K562 (cell line): ENCODE measurements at regions not wholly inside any gene's neighbourhood (a gene's known extent, or its start where the extent isn't known, plus 50 kb on each side); places are given as distances from the start of the nearest gene placed in this dataset.

Experiments
- ATAC-seq: fragments of 200-7000 bp; cut with Tn5 transposase; 3 replicates; pipeline ENCODE4 v1.9.1; 2020; ENCODE audit warnings: moderate library complexity
- BruUV-seq: library from RNA; stranded (reverse); fragments of 400-500 nt; replicated peaks from 2 replicates; lab custom pipeline; 2021; lab: Mats Ljungman, UMichigan
- CTCF ChIA-PET: fragments of 300-600 bp; formaldehyde crosslinking; extraction: SDS; loops from one replicate; lab custom pipeline; 2021; ENCODE audit warnings: low intra/inter-chr PET ratio; lab: Yijun Ruan, JAX
- POLR2A ChIA-PET: fragments of 300-600, 350-650 bp; sonication (Branson Sonifier 250); formaldehyde crosslinking; extraction: SDS; loops from one replicate; lab custom pipeline; 2021; ENCODE audit warnings: antibody characterized with exemption, inconsistent platforms; lab: Yijun Ruan, JAX
- DNase-seq, 4 experiments: peaks; one replicate each; pipeline versions ENCODE4 v3.0.0 to v3.0.0-alpha.2; 2011 to 2018; ENCODE audit warnings: low spot score in 3 of 4, mixed read lengths in 3 of 4; ENCODE audit errors: extremely low read depth in 1 of 4
- FAIRE-seq: peaks from 2 replicates; lab custom pipeline; 2011; peaks lifted over from hg19 to GRCh38; lab: Jason Lieb, UNC
- H2AFZ ChIP-seq: 2 replicates; pipeline ENCODE4 v1.6.0; 2011; ENCODE audit warnings: low read depth, low read length, control low read depth, inconsistent platforms
- H3K27ac ChIP-seq: fragments of 200-600 bp; 3 replicates; pipeline ENCODE4 v1.8.0; 2011; ENCODE audit warnings: low read depth, mild to moderate bottlenecking, control low read depth, inconsistent platforms, low read length, moderate library complexity, mixed read lengths; ENCODE audit errors: extremely low read depth
- H3K27me3 ChIP-seq, 2 experiments: fragments of 300-600 bp in 1 of 2; 2 replicates in 1 of 2; 3 replicates in 1 of 2; pipeline versions ENCODE4 v1.6.0 to v1.8.0; 2011; ENCODE audit warnings: inconsistent platforms in 2 of 2, low read length in 2 of 2, mild to moderate bottlenecking in 1 of 2, mixed read lengths in 1 of 2, moderate library complexity in 1 of 2; ENCODE audit not compliant: control insufficient read depth in 2 of 2, insufficient read depth in 2 of 2
- H3K36me3 ChIP-seq: fragments of 300-600 bp; 3 replicates; pipeline ENCODE4 v1.8.0; 2011; ENCODE audit warnings: mild to moderate bottlenecking, low read length, inconsistent platforms; ENCODE audit not compliant: control insufficient read depth, insufficient read depth
- H3K4me1 ChIP-seq, 2 experiments: fragments of 200-600 bp in 1 of 2; replicated peaks in 1 of 2; 2 replicates in 1 of 2; 3 replicates in 1 of 2; pipeline versions ENCODE4 v1.5.1 to v1.8.0; 2011; ENCODE audit warnings: inconsistent platforms in 2 of 2, low read length in 2 of 2, mild to moderate bottlenecking in 1 of 2, mixed read lengths in 1 of 2, moderate library complexity in 1 of 2; ENCODE audit not compliant: control insufficient read depth in 2 of 2, insufficient read depth in 2 of 2
- H3K4me2 ChIP-seq: 2 replicates; pipeline ENCODE4 v1.6.1; 2011; ENCODE audit warnings: low read length, control low read depth, inconsistent platforms, mixed read lengths; ENCODE audit not compliant: insufficient read depth
- H3K4me3 ChIP-seq: fragments of 200-600 bp; sonication (generic), shearing (Covaris generic); 2 replicates; pipeline ENCODE4 v1.5.1; 2016; ENCODE audit warnings: control low read depth, inconsistent platforms
- H3K79me2 ChIP-seq: fragments of 200-600 bp; 3 replicates; pipeline ENCODE4 v1.8.0; 2011; ENCODE audit warnings: low read length, inconsistent platforms; ENCODE audit not compliant: control insufficient read depth, insufficient read depth
- H3K9ac ChIP-seq, 2 experiments: 2 replicates each; pipeline versions ENCODE4 v1.6.0 to v1.6.1; 2011; ENCODE audit warnings: low read depth in 2 of 2, low read length in 2 of 2, control low read depth in 1 of 2, inconsistent platforms in 1 of 2, mild to moderate bottlenecking in 1 of 2, mixed read lengths in 1 of 2; ENCODE audit not compliant: insufficient read depth in 1 of 2
- H3K9me1 ChIP-seq: one replicate; pipeline ENCODE4 v1.6.0; 2011; ENCODE audit warnings: inconsistent platforms, mild to moderate bottlenecking, low read length, moderate library complexity; ENCODE audit not compliant: control insufficient read depth, insufficient read depth
- H3K9me3 ChIP-seq: replicated peaks from 2 replicates; pipeline ENCODE4 v1.5.1; 2011; ENCODE audit warnings: low read depth, low read length, inconsistent platforms; ENCODE audit not compliant: control insufficient read depth, insufficient read depth
- H4K20me1 ChIP-seq: replicated peaks from 2 replicates; pipeline ENCODE4 v1.6.1; 2011; ENCODE audit warnings: low read length, inconsistent platforms, mixed read lengths; ENCODE audit not compliant: control insufficient read depth, insufficient read depth
- MCM7 ChIP-seq, 2 experiments: fragments of 450-650 bp; IDR thresholded peaks; 2 replicates each; pipeline ENCODE4 v1.6.1; 2016 to 2018
- WGBS: fragments of 100-300 bp; shearing (Covaris generic); methylation state at CpG from one replicate; pipeline ENCODE4 v1.1.6; 2016; ENCODE audit warnings: low coverage, mixed read lengths; ENCODE audit not compliant: insufficient coverage; ENCODE audit errors: missing lambda C conversion rate; 5-methylcytosine and 5-hydroxymethylcytosine counted together
- in situ Hi-C: fragments of 300-500 bp; cut with MboI; formaldehyde crosslinking; loops from 4 replicates; pipeline ENCODE4 v1.15.0; 2018; ENCODE audit warnings: inconsistent platforms, mixed read lengths
- intact Hi-C: fragments of 100-400 bp; cut with micrococcal nuclease; formaldehyde crosslinking; loops from 2 replicates; pipeline ENCODE4 v1.14.2; 2022
- TF ChIP-seq, protein P1 (sequence below), 2 experiments: fragments of 450-650 bp; formaldehyde crosslinking in 1 of 2; IDR thresholded peaks; 2 replicates each; pipeline versions ENCODE4 v1.4.0 to v1.6.1; 2014 to 2020; ENCODE audit warnings: mild to moderate bottlenecking in 2 of 2, borderline replicate concordance in 1 of 2, low read depth in 1 of 2

DNA sequence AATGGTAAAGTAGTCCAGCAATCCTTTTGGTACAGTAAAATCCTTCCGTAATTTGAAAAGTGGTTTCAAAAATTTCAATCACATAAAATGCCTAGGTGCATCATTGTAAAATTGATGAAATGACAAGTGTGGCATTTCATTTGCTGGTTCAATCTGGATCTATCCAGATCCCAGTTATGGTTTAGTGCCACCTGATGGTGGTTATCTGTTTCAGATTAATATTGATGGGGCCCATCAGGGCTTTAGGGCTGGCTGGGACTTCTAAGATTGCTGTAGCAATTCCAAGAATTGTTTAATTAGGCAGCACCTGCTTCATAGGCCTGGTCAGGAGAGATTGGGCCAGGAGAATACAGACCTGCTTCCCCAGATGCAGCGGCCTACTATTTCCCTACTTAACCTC, 55.5 kb upstream of the PIK3C3 start:
- in situ Hi-C loops (no loop called here), intact Hi-C loops (no loop called here)
- FAIRE-seq (no peak), ATAC-seq (no peak), DNase-seq (no peak)
- Histone ChIP-seq H4K20me1 (no peaks in the 10 kb centered on the region), H3K4me1 (no peaks in the 10 kb centered on the region), H3K9me3 (no peaks in the 10 kb centered on the region; the same call in 1 of the 2 replicates), H3K4me3 (no peak overlapping the region), H2AFZ (no peak overlapping the region), H3K79me2 (no peaks in the 10 kb centered on the region), H3K9me1 (no peaks in the 10 kb centered on the region), H3K27ac (no peak overlapping the region), H3K27me3 (no peaks in the 10 kb centered on the region), H3K36me3 (no peaks in the 10 kb centered on the region), H3K4me2 (no peak overlapping the region), H3K9ac (no peak overlapping the region)
- TF ChIP-seq, protein P1, sequence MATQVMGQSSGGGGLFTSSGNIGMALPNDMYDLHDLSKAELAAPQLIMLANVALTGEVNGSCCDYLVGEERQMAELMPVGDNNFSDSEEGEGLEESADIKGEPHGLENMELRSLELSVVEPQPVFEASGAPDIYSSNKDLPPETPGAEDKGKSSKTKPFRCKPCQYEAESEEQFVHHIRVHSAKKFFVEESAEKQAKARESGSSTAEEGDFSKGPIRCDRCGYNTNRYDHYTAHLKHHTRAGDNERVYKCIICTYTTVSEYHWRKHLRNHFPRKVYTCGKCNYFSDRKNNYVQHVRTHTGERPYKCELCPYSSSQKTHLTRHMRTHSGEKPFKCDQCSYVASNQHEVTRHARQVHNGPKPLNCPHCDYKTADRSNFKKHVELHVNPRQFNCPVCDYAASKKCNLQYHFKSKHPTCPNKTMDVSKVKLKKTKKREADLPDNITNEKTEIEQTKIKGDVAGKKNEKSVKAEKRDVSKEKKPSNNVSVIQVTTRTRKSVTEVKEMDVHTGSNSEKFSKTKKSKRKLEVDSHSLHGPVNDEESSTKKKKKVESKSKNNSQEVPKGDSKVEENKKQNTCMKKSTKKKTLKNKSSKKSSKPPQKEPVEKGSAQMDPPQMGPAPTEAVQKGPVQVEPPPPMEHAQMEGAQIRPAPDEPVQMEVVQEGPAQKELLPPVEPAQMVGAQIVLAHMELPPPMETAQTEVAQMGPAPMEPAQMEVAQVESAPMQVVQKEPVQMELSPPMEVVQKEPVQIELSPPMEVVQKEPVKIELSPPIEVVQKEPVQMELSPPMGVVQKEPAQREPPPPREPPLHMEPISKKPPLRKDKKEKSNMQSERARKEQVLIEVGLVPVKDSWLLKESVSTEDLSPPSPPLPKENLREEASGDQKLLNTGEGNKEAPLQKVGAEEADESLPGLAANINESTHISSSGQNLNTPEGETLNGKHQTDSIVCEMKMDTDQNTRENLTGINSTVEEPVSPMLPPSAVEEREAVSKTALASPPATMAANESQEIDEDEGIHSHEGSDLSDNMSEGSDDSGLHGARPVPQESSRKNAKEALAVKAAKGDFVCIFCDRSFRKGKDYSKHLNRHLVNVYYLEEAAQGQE (IDR thresholded peaks at IDR 0.05; ENCODE audit: borderline replicate concordance) = peak; percentile 39; the same call in 1 of the 2 replicates
- TF ChIP-seq, protein P1 (CRISPR knock-in tag; IDR thresholded peaks at IDR 0.05; ENCODE audit: low read depth) = no peak
- no peak for TF ChIP-seq MCM7 (IDR thresholded peaks at IDR 0.05)
- ChIA-PET CTCF (no interaction called here), POLR2A (no interaction called here)
- WGBS = 0% methylated on average over 2 of the region's 2 CpGs
- no TSS peak for BruUV-seq
